ENCODE measurements at regions not wholly inside any gene's neighbourhood (a gene's known extent, or its start where the extent isn't known, plus 50 kb on each side); places are given as distances from the start of the nearest gene placed in this dataset.
"Not testable (repeated sequence)": the region's sequence is repeated elsewhere in the genome, so short reads cannot be mapped to it uniquely, and the experiment has no call there.

DNA sequence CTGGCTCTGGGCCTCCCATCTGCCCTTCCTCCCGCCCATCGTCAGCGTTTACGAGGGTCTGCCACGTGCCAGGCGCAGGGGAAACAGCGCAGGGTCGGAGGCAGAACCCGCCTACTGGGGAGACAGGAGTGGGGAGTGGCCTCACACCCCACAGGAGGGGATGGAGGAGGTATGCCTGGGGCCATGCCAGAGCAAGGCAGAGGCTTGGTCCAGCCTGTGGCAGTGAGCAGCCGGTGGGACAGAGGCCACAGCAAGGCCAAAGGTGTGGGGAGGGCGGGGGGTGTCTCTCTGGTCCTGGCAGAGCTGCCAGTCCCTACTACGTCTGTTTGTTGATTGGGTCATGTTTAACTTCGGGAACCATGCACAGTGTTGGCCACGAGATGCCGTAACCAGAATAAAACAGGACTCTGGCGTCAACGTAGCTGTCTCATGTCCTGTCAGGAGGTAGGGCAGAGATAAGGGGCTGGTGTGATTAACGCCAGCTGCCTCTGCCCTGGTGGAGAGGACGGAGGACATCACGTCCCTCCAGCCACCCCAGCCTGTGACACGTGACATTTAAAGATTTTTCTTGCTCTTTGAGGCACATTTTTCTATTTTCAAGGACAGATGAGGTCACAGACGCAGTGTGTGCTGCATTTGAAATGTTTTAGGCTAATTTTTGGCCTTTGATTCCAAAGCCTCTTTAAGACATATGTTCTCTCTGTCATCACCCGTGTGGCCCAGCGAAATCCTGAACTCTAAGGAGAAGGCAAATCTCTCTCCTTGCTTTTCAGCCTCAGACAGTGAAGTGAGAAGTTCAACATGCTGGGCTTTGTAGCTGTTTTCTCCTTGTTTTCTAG, 193.3 kb downstream of the LAT start:
- not testable (repeated sequence) for DNase-seq

DNA sequence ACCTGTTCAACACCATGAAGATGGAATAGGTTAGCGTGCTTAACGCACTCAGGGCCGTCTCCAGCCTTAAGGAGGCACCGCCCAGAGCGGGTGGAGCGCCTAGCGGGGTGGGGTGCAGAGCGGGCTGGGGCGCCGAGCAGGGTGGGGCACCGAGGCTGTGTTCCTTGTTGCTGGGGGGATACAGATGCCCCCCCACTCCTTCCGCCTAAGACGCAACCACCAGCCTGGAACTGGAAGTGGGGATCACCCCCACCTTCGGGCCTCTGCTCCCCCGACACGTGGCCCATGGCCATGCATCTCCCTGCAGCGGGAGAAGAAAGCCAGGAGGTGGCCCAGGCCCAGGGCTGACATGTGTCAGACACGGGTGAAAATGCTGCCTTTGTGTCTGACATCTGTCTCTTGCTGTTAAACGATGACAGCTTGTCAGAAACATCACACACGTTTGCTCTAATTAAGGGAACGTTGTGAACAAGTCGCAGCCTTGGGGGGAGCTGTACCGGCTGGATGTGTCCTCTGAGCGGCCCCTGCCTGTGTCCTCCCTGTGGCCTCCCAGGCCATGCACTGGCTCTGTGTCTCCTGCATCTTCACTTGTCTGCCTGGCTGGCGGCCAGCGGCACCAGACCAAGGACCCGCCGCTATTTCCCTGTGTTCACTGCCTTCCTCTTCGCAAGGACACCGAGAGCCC, 192.5 kb downstream of the LAT start:
- DNase-seq = not testable (repeated sequence)

DNA sequence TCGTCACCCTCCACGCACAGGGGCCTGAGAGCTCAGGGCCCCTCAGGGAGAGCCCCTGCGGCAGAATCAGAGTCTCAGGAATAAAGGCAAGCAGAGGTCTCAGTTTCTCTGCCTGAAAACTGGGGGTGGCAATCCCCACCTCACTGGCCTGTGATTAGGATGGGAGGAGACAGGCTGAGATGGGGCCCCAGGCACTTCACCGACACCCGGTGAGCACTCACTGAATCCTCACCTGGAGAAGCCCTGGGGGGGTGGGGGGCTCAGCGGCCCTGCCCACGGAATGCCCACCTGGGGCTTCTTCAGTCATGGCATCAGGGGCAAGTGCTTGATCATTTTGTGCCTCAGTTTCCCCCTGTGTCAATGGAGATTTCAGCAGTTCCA, 192.0 kb downstream of the LAT start:
- not testable (repeated sequence) for DNase-seq

DNA sequence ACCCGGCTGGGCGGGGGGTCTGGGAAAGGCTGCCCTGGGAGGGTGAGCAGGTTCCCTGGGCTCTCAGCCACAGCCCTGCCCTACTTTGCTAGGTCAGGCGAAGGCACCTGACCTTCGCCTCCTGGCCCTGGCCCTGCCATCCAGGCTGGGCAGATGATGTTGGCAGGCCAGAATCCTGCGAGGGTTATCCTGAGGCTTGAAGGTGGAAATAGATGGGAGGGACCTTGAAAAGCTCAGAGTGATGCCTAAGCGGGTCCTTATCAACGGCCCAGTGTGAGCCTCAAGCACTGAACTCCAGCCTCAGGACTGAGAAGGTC, 191.3 kb downstream of the LAT start:
- DNase-seq = not testable (repeated sequence)

DNA sequence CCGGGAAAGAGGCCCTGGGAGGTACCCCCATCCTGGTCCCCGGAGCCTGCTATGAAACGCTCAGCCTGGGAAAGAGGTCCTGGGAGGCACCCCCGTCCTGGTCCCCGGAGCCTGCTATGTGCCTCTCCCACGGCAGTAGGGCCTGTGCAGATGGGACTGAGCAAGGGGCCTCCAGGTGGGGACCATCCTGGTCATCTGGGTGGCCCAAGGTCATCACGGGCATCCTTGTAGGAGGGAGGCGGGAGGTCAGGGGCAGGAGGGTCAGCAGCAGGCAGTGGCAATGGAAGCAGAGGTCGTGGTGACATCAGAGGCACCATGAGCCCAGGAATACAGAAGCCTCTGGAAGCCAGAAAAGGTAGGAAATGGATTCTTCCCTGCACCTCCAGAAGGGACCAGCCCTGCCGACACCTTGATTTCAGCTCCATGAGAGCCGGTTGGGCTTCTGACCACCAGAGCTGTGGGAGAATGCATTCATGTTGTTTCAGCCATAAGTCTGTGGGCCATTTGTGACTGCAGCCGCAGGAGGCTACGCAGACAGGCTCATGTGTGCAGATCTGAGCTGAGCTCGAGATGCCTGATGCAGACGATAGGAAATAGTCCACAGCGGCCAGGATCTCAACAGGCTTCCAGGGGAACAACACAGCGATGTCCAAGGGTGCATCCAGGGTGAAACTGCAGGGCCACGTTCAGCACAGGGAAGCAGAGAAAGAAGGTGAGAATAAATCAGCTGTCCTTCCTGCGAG, 190.7 kb downstream of the LAT start:
- DNase-seq = not testable (repeated sequence)

DNA sequence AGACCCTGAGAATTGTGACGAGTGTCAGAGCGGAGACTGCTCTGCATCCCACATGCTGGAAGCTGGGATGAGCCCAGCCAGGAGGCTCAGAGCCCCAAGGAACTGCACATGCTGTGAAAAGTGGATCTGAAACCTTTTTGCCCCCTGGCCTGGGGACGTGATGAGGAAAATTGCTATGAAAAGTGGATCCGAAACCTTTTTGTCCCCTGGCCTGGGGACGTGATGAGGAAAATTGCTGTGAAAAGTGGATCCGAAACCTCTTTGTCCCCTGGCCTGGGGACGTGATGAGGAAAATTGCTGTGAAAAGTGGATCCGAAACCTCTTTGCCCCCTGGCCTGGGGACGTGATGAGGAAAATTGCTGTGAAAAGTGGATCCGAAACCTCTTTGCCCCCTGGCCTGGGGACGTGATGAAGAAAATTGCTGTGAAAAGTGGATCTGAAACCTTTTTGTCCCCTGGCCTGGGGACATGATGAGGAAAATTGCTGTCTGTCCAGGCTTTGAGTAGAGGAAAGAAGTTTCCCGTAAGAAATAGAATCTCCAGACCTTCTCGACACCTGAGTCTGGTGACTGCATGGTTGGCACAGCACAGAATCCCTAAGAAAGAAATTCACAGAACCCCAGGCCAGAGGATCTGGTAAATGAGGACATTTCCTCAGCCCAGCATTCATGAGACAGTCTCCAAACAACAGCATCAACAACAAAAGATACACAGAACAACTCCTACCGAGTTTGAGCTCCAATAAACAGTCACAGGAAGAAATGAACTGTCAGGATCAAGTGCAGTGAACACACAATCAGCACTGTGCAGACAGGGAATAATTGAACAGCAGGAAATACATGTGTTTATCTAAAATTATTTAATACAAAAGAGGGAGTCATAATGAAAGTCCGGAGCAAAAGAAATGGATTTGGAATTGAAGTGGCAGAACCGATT, 188.8 kb downstream of the LAT start:
- DNase-seq = not testable (repeated sequence)

DNA sequence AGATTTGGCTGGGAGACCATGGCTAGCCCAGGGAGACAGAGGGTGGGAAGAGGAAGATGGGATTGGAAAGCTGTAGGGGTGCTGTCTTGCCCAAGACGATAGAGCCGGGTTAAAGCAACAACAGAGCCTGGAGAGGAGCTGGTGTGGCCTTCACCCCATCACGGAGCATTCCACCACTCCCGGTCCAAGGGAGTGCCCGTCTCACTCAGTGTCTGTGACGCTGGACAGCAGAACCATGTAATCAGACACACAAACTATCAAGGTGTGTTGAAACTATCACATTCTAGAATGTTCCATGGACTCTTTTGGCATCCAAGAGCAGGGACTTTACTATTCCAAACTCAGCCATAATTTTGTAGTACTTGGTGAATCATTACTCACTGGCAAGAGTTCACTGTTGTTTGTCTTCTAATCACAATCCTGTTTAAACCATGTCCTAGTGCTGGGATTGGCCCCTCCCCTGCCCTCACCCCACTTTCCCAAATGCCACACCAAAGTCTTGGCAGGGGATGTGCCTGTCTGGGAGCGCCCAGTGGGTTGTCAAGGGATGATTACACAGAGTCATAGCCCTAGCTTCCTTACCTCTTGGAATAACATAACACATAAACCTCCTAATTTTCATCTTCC, 187.4 kb downstream of the LAT start:
- DNase-seq = not testable (repeated sequence)

DNA sequence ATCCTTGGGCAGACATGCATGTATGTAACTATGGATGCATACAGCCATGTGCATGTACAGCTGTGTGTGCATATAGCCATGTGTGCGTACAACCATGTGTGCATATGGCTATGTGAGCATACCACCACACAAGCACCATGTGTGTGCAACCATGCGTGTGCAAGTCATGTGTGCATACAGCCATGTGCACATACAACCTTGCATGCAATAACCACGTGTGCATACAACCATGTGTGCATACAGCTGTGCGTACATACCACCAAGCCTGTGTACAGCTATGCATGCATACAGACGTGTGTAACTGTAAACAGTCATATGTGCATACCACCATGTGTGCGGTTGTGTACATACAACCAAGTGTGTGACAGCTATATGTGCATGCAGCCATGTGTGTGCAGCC, 186.4 kb downstream of the LAT start:
- not testable (repeated sequence) for DNase-seq

DNA sequence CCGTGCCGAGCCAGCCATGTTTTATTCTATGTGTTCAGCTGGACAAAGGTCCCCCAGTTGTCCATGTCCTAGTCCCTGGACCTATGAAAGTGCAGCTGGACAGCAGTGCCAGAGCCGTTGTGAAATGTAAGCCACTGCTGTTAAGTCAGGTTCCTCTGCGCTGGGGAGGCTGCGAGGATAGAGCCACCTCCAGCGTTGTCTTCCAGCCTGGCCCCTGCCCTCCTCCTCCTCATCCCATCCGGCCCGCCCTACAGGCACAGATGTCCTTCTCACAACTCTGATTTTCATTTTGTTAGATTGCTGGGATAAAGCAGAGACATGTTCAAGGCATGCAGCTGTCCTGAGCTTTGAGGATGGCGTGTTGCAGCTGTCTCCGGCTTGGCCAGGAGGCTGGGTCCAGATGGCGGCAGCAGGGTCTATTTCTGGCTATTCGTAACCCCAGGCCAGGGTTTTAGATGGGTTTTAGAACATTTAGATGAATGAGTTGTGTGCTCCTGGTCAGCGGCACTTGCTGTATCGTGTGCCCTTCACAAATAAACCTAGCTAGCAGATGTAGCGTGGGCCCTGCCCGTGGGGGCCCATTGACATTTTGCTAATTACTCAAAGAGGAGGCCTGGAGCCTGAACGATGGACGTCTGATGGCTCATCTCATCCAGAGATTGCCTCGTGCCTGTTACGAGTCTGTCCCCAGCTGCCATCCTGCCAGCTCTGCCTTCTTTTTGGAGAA, 185.7 kb downstream of the LAT start:
- DNase-seq = not testable (repeated sequence)

DNA sequence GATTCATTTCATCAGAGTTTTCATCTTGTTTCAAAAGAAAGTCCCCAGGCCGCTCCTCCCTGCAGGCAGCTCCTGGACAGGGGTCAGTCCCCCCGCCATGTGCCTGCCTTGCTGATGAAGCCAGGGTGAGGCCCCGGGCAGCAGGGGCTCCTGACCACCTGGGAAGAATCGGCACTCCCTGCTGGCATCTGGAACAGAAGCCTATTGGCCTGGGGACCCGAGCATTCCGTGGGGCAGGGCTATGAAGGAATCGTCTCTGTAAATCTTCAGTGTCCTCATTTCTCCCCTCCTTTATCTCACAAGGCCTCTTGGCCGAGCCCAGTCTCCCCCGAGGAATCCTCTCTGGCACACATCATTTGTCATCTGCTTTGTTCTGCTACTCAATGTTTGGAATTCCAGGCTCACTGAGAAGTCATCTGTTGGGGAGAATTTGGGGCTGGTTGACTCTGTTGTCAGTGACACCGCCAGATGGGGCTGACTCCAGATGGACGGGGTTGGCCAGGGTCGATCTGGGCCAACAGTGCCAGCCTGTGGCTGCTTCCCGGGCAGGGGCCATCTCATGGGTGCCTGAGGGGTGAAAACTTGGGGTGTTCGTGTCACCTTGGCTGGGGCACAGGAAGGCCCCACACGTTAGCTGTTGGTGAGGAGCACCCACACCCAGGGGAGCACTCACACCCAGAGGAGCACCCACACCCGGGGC, 184.6 kb downstream of the LAT start:
- not testable (repeated sequence) for DNase-seq

DNA sequence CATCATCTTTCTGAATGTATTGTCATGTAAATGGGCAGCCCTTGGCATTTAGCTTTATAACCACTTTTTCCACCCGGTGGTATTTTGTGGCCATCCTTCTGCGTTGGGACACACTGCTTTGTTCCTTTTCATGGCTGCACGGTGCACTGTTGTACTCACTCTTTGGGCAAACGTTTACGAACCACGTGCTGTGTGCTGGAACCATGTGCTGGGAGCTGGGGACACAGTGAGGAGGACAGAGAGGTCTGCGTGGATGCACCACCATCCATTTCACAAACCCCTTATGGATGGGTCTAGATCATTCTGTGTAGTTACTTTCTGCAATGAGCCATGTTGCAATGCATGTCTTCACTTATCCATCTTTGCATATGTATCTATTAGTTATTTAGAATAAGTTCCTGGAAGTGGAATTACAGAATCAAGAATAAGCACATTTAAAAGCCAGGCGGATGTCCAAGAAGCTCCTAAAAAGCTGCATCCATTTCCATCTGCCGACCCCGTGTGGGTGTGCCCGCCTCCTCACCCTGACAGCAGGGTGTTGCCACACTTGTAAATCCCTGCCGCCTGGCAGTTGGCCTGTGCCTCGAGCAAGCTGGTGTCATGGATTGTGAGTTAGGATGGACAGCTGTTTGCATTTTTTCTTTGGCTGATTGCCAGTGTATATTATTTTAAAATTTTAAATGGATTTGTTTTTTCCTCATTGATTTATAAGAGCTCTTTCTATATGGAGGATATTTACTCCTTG, 183.8 kb downstream of the LAT start:
- not testable (repeated sequence) for DNase-seq

DNA sequence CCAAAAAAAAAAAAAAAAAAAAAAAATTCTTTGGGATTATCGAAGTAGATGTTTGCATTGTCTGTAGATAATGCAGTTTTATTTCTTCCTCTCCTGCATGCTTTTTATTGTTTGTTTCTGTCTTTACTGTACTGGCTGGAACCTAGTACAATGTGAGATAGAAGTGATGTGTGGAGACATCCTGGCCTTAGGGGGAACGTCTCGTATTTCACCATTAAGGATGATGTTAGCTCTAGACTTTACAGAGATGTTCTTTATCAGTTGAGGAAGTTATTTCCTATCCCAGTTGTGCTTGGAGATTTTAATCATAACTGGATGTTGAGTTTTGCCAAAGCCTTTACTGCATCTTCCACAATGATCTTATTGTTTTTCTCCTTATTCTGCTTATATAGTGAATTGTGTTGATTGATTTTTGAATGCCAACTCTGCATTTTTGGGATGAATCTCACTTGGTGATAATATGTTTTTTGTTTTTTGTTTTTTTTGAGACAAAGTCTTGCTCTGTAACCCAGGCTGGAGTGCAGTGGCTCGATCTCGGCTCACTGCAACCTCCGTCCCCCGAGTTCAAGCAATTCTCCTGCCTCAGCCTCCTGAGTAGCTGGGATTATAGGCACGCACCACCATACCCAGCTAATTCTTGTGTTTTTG, 179.7 kb downstream of the LAT start:
- DNase-seq = not testable (repeated sequence)

DNA sequence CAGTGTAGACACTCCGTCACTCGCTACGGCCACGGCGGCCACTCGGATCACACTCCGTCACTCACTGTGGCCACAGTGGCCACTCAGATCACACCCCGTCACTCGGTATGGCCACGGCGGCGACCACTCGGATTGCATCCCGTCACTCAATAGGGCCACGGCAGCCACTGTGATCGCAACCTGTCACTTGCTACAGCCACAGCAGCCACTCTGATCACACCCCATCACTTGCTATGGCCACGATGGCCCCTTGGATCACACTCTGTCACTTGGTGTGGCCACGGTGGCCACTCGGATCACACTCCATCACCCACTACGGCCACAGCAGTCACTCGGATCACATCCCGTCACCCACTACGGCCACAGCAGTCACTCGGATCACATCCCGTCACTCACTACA, 175.3 kb downstream of the LAT start:
- DNase-seq = not testable (repeated sequence)

DNA sequence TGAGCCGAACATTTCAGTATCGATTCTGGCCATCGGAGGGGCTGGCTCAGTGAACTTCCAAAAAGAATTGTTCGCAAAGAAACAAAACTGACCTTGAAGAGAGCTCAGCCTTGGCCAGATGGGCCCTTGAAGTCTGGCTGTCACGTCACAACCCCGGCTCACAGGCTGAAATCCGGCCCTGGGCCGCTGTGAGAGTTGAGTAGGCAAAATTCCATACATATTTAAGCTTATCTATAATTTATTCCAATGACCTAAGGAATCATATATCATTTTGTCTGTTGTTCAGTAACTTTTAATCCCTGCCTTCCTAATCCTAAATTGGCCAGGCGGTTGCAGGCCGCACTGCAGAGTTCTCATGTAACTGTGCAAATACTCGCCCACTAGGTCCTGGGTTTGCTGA, 174.8 kb downstream of the LAT start:
- not testable (repeated sequence) for DNase-seq

DNA sequence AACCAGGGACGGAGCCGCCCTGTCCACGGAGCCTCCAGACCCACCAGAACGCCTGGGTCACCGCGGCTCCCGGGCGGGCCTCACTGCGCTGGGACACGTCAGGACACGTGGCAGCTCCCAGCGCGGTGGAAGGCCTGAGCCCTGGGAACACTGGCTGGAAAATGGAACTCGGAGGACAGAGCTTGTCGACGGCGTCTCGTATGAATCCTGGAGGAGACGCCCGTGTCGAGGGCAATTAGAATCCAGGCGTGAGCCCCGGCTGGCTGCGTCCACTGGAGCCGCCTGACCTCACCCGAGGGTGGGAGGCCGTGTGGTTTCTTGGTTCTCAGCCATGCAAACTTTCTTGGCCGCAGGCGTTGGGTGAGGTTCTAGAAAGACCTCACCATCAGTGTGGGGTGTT, 173.9 kb downstream of the LAT start:
- DNase-seq = no peak

DNA sequence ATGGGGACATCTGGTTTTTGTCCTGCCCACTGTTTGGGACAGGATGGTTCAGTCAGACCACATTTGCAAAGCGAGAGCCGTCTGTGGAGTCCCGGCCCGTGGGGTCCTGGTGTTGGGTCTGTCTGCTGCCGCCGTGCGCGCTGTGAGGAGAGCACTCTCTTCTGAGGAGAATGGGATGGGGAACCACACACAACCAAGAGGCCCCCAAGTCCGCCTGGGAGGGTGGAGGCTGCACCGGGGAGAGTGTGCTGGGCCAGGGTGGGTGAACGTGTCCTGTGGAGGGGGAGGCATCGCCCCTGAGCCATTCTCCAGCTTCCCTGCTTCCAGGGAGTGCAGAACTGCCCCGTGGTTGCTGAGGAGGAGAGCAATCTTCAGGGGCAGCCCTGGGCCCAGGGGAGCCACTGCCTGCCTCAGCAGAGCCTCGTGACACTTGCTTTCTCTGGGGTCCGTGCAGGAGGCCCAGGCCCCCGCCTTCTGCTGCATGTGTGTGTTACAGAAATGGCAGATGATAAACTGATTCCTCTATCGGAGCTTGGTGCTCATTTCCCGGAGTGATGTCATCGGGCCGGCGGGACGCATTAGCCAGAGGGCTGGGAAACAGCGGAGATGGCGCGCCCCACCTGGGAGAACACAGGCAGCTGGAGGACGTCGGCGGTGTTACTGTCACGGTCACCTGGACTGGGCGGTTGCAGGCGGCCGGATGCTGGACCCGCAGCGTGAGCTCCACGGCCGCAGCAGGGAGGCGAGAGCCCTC, 173.4 kb downstream of the LAT start:
- not testable (repeated sequence) for DNase-seq

DNA sequence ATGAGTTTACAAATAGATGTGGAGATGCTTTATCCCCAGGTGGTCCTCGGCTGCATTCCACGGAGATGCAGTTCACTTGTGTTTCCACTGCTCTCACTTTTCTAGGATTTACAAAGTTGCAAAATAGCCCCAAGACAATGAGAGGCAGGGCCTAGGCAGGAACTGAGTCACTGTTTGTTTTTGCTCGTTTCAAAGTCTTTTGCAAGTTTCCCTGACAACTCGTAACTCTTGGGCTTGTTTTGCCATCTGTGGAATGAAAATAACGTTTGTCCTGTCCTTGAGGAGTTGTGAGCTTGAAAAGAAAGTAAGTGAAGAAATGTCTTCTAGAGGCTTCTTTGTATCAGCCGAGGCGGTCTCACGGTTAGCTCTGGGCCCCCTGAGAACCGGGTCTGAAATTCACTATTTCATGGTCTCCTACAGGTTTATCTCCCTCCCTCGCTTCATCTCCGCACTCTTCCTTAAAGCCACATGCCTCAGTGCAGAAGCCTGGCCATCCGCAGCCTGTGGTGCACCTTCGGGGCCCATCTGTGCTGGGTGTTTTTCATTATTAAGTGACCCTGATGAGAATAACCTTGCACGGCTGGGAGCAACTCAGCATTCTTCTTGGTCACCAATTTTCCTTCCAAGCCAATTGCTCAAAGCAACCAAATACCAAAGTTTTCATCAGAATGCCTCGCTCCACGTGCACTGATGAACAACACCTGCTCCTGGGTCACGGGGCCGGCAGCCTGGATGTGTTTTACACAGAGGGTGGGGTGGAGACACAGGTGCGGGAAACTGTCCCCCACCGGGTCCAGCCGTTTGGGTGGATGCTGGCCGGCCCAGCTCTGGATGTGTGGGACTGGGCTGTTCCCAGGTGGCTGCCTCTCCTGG, 172.4 kb downstream of the LAT start:
- peak; percentile 11 for DNase-seq

DNA sequence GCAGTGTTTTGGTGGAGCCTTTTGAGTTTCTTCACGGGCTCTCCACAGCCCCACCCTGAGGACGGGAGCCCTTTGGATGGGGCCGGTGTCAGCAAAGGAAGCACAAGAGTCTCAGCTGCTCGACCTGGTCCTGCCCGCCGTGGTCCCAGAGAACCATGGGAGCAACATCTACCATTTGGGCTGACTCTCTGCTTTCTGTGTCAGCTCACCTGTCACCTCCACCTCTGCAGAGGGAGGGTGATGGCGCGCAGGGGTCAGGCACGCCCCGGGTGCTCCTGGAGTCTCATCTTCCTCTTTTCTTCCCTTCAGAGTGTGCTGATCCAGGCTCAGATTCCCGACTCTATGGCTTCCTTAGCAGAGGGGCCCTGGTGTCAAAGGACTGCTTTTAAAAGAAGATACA, 171.7 kb downstream of the LAT start:
- no peak for DNase-seq
